HG03460 (cell line): ENCODE measurements at regions not wholly inside any gene's neighbourhood (a gene's known extent, or its start where the extent isn't known, plus 50 kb on each side); places are given as distances from the start of the nearest gene placed in this dataset.
"Not testable (repeated sequence)": the region's sequence is repeated elsewhere in the genome, so short reads cannot be mapped to it uniquely, and the experiment has no call there.

Source experiments
- ATAC-seq: cut with Tn5 transposase; IDR thresholded peaks from one replicate; pipeline ENCODE4 v1.9.1; 2021; ENCODE audit not compliant: unreplicated experiment

DNA sequence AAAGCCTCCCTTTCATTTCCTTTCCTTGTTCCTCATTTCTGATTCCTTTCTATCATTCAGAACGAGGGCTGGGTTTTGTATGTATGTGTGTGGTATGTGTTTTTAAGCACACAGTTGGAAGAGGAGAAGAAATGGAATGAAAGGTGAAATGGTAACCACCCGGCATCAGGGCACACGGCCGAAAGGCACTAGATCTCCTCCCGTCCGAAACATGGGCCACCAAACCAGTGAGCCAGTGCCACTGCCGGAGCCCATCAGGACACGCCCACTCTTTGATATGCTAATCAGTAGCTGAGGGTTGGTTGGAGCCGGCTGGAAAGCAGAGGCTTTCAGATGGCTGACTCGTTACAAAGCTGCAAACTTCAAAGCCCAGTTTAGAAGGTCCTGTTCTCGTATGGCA is 228.6 kb upstream of the JARID2 start:
- ATAC-seq = no peak

DNA sequence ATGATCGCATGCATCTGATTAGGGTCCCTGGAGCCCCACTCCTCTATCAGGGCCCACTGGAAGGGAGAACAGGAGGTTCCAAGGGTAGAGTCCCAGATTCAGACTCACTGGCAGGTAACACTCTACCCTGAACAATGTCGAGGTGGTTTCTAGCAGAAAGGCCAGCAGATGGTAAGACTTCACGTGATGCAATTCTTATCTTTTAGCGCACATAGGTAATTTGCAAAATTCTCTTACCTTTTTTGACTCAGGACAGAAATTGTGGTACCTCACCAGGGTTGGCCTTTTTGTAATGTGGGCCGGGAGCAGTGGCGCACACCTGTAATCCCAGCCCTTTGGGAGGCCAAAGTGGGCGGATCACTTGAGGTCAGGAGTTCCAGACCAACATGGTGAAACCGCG is 228.1 kb upstream of the JARID2 start:
- ATAC-seq = no peak

DNA sequence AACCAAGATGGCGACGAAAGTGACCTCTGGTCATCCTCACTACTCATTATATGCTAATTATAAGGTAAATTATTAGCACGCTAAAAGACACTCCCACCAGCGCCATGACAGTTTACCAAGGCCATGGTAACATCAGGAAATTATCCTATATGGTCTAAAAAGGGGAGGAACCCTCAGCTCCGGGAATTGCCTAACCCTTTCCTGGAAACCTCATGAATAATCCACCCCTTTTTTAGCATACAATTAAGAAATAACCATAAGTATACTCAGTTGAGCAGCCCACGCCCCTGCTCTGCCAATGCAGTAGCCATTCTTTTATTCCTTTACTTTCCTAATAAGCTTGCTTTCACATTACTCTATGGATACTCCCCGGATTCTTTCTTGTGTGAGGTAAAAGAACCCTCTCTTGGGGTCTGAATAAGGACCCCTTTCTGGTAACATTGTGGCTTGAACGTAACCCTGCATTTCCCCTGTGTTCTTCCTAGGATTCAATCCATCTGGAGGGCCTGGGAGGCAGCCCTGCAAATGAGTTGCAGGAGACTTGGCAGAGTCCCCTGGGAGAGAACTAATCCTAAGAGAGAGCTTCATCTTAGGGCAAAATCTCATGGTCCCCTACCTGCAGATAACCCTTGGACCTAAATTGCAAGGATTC is 225.6 kb upstream of the JARID2 start:
- ATAC-seq = no peak

- no peak for ATAC-seq
Measured at GRCh38 chr6:15021074-15021473, 224.8 kb upstream of the JARID2 start.

GRCh38 chr6:15023018-15023417 is 222.9 kb upstream of the JARID2 start:
- ATAC-seq = not testable (repeated sequence)

GRCh38 chr6:15023448-15023847 is 222.4 kb upstream of the JARID2 start:
- ATAC-seq = peak; percentile 91

DNA sequence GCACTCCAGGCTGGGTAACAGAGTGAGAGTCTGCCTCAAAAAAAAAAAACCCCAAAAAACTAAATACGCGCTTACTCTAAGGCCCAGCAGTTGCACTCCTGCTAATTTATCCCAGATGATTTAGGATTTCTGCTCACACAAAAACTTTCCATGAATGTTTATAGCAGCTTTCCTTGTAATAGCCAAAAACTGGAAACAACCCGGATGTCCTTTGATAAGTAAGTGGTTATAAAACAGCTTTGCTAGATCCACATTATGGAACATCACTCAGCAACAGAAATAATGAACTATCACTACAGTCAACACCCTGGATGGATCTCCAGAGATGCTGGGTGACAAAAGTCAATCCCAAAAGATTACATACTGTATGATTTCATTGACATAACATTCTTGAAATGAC is 220.4 kb upstream of the JARID2 start:
- no peak for ATAC-seq

DNA sequence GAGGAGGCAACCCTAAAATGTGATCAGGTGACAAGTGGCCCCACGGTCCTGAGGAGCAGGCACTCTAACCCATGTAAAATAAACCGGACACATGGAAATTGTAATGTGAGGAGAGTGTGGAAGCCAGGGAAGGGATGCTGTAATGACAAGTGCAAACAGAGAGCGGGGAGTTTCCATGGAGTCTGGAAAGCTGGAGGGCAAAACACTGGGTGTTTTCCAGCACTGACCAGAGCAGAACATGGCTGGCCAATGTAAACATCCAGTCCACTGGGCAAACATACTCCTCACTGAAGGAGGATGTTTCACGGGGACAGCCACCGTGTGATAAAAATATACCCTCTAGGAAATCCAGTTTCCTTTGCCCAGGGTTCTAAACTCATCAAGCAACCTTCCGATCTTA is 219.0 kb upstream of the JARID2 start:
- no peak for ATAC-seq

- no peak for ATAC-seq
Measured at GRCh38 chr6:15027472-15027871, 218.4 kb upstream of the JARID2 start.

DNA sequence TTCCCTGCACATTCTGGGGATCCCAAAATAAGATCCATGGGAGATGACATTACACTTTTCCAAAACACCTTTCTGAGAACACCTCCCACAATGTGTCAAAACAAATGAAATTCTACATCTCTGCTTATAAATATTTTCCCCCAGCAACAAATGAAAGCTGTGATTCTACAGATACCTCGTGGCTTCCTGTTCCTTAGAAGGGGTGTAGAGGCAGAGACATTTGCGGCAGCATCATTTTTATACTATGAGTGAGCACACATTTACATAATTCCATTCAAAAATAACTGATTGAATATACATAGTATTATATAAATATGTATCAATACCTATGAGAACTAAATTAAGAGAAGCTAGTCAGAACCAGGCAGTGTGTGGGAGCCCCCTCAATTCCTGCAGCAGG is 213.9 kb upstream of the JARID2 start:
- ATAC-seq = no peak

DNA sequence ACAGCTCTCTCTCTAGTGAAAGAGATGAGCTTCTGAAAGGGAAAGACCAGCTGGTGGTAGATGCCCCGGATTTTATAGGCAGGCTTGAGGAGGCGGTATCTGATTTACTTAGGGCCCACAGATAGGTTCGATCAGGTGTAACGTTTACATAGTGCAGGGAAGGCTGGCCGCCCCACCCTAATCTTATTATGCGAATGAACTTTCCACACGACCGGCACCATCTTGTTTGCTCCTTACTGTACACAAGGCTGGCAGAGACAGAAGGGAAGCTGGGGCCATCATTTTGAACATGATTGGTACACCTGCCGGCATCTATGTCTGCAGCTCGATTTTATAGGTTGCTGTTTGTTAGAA is 212.0 kb upstream of the JARID2 start:
- ATAC-seq = no peak

GRCh38 chr6:15036690-15037245 is 209.1 kb upstream of the JARID2 start:
- ATAC-seq = no peak

- no peak for ATAC-seq
Measured at GRCh38 chr6:15037253-15037652, 208.6 kb upstream of the JARID2 start.

DNA sequence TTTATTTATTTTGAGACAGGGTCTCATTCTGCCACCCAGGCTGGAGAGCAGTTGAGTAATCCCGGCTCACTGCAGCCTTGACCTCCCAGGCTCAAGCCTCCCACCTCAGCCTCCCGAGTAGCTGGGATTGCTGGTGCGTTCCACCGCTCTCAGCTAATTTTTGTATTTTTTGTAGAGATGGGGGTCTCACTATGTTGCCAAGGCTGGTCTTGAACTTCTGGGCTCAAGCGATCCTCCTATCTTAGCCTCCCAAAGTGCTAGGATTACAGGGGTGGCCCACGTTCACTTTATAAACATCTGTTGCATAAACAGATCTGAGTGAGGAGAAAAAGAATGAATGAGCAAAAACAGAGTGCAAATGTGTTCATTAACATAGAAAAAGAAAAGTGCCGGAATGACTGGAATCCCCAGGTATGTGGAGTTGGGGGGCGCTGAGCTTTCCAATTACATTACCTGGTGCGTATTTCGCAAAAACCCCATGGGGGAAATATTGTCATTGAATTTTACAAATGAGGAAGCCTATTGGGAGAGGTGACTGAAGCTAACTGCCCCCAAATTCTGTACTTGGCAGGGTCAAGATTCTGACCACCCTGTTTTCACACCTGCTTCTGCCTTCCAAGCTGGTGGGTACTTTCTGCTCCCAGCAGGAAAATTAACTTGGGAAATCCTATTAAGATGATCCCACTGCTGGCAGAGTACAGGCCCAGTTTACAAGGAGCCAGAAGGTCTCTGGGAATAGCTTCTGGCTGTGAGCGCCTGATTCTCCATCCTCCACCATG is 207.7 kb upstream of the JARID2 start:
- no peak for ATAC-seq

GRCh38 chr6:15039136-15039535 is 206.7 kb upstream of the JARID2 start:
- no peak for ATAC-seq

GRCh38 chr6:15042938-15043337 is 202.9 kb upstream of the JARID2 start:
- ATAC-seq = no peak

- no peak for ATAC-seq
Measured at GRCh38 chr6:15044146-15044882, 201.6 kb upstream of the JARID2 start.

- ATAC-seq = no peak
Measured at GRCh38 chr6:15044948-15045347, 200.9 kb upstream of the JARID2 start.

- ATAC-seq = no peak
Measured at GRCh38 chr6:15046751-15047150, 199.1 kb upstream of the JARID2 start.

GRCh38 chr6:15048367-15048766 is 197.5 kb upstream of the JARID2 start:
- no peak for ATAC-seq

- ATAC-seq = no peak
Measured at GRCh38 chr6:15058200-15059061, 187.4 kb upstream of the JARID2 start.
